ENCODE measurements at regions not wholly inside any gene's neighbourhood (a gene's known extent, or its start where the extent isn't known, plus 50 kb on each side); places are given as distances from the start of the nearest gene placed in this dataset.

DNA sequence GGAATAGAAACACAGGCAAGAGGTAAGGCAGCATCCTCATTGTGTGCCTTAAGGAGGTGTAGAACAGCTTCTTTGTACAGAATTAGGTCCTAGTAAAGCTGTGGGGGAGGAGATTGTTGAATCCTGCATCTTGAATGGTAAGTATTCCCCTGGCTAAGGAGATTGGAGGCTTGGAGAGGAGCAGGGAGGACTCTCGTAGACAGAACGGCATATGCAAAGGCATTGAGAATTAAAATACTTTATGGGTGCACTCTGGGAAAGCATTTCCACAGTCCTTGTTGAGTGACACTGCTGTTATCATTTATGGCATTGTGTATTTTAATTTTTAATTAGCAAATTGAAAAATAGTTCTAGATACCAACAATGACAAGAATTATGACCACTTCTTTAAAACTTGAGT, 66.5 kb upstream of the GPR149 start:
- TF ChIP-seq, protein P1, sequence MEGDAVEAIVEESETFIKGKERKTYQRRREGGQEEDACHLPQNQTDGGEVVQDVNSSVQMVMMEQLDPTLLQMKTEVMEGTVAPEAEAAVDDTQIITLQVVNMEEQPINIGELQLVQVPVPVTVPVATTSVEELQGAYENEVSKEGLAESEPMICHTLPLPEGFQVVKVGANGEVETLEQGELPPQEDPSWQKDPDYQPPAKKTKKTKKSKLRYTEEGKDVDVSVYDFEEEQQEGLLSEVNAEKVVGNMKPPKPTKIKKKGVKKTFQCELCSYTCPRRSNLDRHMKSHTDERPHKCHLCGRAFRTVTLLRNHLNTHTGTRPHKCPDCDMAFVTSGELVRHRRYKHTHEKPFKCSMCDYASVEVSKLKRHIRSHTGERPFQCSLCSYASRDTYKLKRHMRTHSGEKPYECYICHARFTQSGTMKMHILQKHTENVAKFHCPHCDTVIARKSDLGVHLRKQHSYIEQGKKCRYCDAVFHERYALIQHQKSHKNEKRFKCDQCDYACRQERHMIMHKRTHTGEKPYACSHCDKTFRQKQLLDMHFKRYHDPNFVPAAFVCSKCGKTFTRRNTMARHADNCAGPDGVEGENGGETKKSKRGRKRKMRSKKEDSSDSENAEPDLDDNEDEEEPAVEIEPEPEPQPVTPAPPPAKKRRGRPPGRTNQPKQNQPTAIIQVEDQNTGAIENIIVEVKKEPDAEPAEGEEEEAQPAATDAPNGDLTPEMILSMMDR (IDR thresholded peaks at IDR 0.05) = no peak
- no peak for TF ChIP-seq POLR2AphosphoS5 (IDR thresholded peaks at IDR 0.05)

Measured in upper lobe of left lung (tissue), 4 donors.